Stimulated activated CD4-positive, alpha-beta T cell treated with anti-CD3 and anti-CD28 coated beads, Interleukin-2, amount 100 ng/mL, for 4 hours (primary cell): ENCODE measurements at regions not wholly inside any gene's neighbourhood (a gene's known extent, or its start where the extent isn't known, plus 50 kb on each side); places are given as distances from the start of the nearest gene placed in this dataset.

Source experiments
- DNase-seq: peaks from one replicate; pipeline ENCODE4 v3.0.0-alpha.2; 2020; ENCODE audit warnings: low read depth

- DNase-seq = no peak
Measured at GRCh38 chr16:5595849-5596248, 498.3 kb upstream of the EEF2KMT start.

- DNase-seq = no peak
Measured at GRCh38 chr16:5590416-5590815, 492.8 kb upstream of the EEF2KMT start.

GRCh38 chr16:5589812-5590373 lies 492.3 kb upstream of the EEF2KMT start:
- no peak for DNase-seq

GRCh38 chr16:5584109-5584508 lies 486.5 kb upstream of the EEF2KMT start:
- DNase-seq = no peak

- no peak for DNase-seq
Measured at GRCh38 chr16:5582529-5582928, 484.9 kb upstream of the EEF2KMT start.

- DNase-seq = no peak
Measured at GRCh38 chr16:5581908-5582307, 484.3 kb upstream of the EEF2KMT start.

GRCh38 chr16:5581428-5581827 lies 483.8 kb upstream of the EEF2KMT start:
- DNase-seq = no peak

- no peak for DNase-seq
Measured at GRCh38 chr16:5580772-5581171, 483.2 kb upstream of the EEF2KMT start.

- no peak for DNase-seq
Measured at GRCh38 chr16:5580296-5580695, 482.7 kb upstream of the EEF2KMT start.

- no peak for DNase-seq
Measured at GRCh38 chr16:5578980-5579379, 481.4 kb upstream of the EEF2KMT start.

- no peak for DNase-seq
Measured at GRCh38 chr16:5577463-5577862, 479.9 kb upstream of the EEF2KMT start.

- DNase-seq = no peak
Measured at GRCh38 chr16:5575646-5576245, 478.2 kb upstream of the EEF2KMT start.

- DNase-seq = no peak
Measured at GRCh38 chr16:5575121-5575520, 477.5 kb upstream of the EEF2KMT start.

GRCh38 chr16:5572056-5572455 lies 474.5 kb upstream of the EEF2KMT start:
- DNase-seq = no peak

GRCh38 chr16:5571446-5571845 lies 473.9 kb upstream of the EEF2KMT start:
- no peak for DNase-seq

GRCh38 chr16:5561800-5562199 lies 464.2 kb upstream of the EEF2KMT start:
- DNase-seq = no peak

- DNase-seq = no peak
Measured at GRCh38 chr16:5560084-5560483, 462.5 kb upstream of the EEF2KMT start.

GRCh38 chr16:5557966-5558365 lies 460.4 kb upstream of the EEF2KMT start:
- no peak for DNase-seq

GRCh38 chr16:5557448-5557847 lies 459.9 kb upstream of the EEF2KMT start:
- DNase-seq = no peak

GRCh38 chr16:5556158-5556810 lies 458.7 kb upstream of the EEF2KMT start:
- DNase-seq = no peak

GRCh38 chr16:5551909-5552308 lies 454.3 kb upstream of the EEF2KMT start:
- DNase-seq = no peak

GRCh38 chr16:5549802-5550201 lies 452.2 kb upstream of the EEF2KMT start:
- no peak for DNase-seq

- DNase-seq = no peak
Measured at GRCh38 chr16:5541356-5541755, 443.8 kb upstream of the EEF2KMT start.

- no peak for DNase-seq
Measured at GRCh38 chr16:5537347-5537746, 439.8 kb upstream of the EEF2KMT start.
